ENCODE measurements at regions not wholly inside any gene's neighbourhood (a gene's known extent, or its start where the extent isn't known, plus 50 kb on each side); places are given as distances from the start of the nearest gene placed in this dataset.

GRCh38 chr16:85534536-85535351 lies 78.4 kb upstream of the GSE1 start:
- TF ChIP-seq CTCF (IDR thresholded peaks at IDR 0.05), result no peak
- no peak for TF ChIP-seq POLR2A (IDR thresholded peaks at IDR 0.05)
- TF ChIP-seq POLR2AphosphoS5 (IDR thresholded peaks at IDR 0.05), result no peak
- no peak for TF ChIP-seq EP300 (IDR thresholded peaks at IDR 0.05)
